HL-60 (cell line): ENCODE measurements at regions not wholly inside any gene's neighbourhood (a gene's known extent, or its start where the extent isn't known, plus 50 kb on each side); places are given as distances from the start of the nearest gene placed in this dataset.

Source experiments
- DNase-seq, 2 experiments: peaks; one replicate each; pipeline ENCODE4 v3.0.0-alpha.2; 2010 to 2020; ENCODE audit warnings: low read depth in 1 of 2, low spot score in 1 of 2
- H3K27ac ChIP-seq: fragments of 250-450 bp; sonication (Bioruptor Pico); replicated peaks from 2 replicates; pipeline ENCODE4 v1.5.1; 2020; ENCODE audit warnings: mild to moderate bottlenecking, moderate library complexity
- H3K27me3 ChIP-seq: fragments of 250-450 bp; sonication (Bioruptor Pico); 2 replicates; pipeline ENCODE4 v1.5.1; 2021; ENCODE audit warnings: mild to moderate bottlenecking, moderate library complexity; ENCODE audit not compliant: insufficient read depth, poor library complexity, severe bottlenecking
- H3K4me3 ChIP-seq: replicated peaks from 2 replicates; pipeline ENCODE4 v1.5.1; 2011; ENCODE audit warnings: mild to moderate bottlenecking, control low read depth, low read length; ENCODE audit not compliant: insufficient read depth
- GABPA ChIP-seq: IDR thresholded peaks from 2 replicates; pipeline ENCODE4 v1.6.1; 2012; ENCODE audit warnings: low read depth
- POLR2AphosphoS5 ChIP-seq: IDR thresholded peaks from 2 replicates; pipeline ENCODE4 v1.6.1; 2012; ENCODE audit warnings: low read depth
- SPI1 ChIP-seq: IDR thresholded peaks from 2 replicates; pipeline ENCODE4 v1.6.1; 2012; ENCODE audit warnings: low read depth, mild to moderate bottlenecking, borderline replicate concordance
- TF ChIP-seq, protein P1 (sequence below): IDR thresholded peaks from one replicate; pipeline ENCODE4 v1.5.1; 2011; ENCODE audit warnings: low read length, control low read depth, inconsistent platforms; ENCODE audit not compliant: insufficient read depth
- TF ChIP-seq, protein P2 (sequence below): IDR thresholded peaks from 2 replicates; pipeline ENCODE4 v1.6.1; 2012; ENCODE audit warnings: low read depth; ENCODE audit not compliant: insufficient replicate concordance

DNA sequence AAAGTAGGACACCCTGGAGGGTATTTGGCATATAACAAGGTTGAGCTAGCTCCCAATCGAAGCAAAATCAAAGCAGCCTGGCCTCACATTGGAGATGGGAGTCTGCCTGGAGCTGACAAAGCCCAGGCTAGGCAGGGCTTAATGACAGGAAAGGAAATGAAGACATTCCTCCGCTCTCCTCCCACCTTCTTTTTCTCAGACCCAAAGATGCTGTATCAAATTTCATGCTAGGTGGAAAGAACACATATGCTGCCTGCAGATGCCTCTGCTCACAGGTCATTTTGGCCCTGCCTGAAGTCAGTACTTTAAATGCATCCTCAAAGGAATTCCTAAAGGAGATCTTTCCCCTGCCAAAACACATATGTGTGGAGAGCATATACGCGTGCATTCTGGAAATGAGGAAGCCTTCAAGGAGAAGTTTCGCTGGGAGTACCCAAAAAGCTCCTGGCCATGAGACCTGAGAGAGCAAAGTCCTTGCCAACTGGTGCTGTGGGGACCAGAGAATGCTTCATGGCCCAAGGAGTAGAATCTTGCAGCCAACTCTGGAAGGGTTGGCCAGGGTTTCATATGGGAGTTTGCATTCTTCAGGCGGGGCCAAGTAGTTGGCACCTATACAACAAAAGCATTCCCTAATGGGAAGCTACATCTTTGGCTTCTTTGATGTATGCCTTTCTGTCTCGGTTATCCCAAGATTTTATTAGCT lies 88.0 kb downstream of the AQP4 start:
- Histone ChIP-seq H3K4me3 (no peak overlapping the region), H3K27ac (no peak overlapping the region), H3K27me3 (no peaks in the 10 kb centered on the region)
- no peak for DNase-seq
- TF ChIP-seq GABPA (no peak), SPI1 (peak; percentile 1; the same call in 1 of the 2 replicates)

DNA sequence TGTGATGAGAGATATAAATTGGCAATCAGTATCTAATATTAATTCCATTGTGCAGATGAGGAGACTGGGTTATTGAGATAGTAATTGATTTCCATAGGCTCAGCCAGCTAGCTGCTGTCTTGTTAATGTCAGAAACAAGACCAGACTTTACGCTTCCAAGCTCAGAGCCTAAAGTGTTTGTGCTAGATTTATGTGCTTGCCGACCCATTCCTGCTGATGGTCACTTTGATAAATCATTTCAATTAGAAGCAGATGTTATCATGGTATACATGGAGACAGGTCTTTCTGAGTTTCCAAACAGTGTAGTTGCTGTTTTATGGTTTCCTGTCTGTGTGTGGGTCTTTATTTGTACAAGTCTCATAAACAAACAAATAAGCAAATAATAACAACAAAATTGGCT lies 92.8 kb downstream of the AQP4 start:
- Histone ChIP-seq H3K4me3 (no peak overlapping the region), H3K27ac (no peak overlapping the region), H3K27me3 (no peaks in the 10 kb centered on the region)
- DNase-seq = no peak
- TF ChIP-seq, protein P1, sequence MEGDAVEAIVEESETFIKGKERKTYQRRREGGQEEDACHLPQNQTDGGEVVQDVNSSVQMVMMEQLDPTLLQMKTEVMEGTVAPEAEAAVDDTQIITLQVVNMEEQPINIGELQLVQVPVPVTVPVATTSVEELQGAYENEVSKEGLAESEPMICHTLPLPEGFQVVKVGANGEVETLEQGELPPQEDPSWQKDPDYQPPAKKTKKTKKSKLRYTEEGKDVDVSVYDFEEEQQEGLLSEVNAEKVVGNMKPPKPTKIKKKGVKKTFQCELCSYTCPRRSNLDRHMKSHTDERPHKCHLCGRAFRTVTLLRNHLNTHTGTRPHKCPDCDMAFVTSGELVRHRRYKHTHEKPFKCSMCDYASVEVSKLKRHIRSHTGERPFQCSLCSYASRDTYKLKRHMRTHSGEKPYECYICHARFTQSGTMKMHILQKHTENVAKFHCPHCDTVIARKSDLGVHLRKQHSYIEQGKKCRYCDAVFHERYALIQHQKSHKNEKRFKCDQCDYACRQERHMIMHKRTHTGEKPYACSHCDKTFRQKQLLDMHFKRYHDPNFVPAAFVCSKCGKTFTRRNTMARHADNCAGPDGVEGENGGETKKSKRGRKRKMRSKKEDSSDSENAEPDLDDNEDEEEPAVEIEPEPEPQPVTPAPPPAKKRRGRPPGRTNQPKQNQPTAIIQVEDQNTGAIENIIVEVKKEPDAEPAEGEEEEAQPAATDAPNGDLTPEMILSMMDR = no peak
- TF ChIP-seq, protein P2, sequence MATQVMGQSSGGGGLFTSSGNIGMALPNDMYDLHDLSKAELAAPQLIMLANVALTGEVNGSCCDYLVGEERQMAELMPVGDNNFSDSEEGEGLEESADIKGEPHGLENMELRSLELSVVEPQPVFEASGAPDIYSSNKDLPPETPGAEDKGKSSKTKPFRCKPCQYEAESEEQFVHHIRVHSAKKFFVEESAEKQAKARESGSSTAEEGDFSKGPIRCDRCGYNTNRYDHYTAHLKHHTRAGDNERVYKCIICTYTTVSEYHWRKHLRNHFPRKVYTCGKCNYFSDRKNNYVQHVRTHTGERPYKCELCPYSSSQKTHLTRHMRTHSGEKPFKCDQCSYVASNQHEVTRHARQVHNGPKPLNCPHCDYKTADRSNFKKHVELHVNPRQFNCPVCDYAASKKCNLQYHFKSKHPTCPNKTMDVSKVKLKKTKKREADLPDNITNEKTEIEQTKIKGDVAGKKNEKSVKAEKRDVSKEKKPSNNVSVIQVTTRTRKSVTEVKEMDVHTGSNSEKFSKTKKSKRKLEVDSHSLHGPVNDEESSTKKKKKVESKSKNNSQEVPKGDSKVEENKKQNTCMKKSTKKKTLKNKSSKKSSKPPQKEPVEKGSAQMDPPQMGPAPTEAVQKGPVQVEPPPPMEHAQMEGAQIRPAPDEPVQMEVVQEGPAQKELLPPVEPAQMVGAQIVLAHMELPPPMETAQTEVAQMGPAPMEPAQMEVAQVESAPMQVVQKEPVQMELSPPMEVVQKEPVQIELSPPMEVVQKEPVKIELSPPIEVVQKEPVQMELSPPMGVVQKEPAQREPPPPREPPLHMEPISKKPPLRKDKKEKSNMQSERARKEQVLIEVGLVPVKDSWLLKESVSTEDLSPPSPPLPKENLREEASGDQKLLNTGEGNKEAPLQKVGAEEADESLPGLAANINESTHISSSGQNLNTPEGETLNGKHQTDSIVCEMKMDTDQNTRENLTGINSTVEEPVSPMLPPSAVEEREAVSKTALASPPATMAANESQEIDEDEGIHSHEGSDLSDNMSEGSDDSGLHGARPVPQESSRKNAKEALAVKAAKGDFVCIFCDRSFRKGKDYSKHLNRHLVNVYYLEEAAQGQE = no peak
- TF ChIP-seq GABPA (no peak), POLR2AphosphoS5 (no peak), SPI1 (no peak)

DNA sequence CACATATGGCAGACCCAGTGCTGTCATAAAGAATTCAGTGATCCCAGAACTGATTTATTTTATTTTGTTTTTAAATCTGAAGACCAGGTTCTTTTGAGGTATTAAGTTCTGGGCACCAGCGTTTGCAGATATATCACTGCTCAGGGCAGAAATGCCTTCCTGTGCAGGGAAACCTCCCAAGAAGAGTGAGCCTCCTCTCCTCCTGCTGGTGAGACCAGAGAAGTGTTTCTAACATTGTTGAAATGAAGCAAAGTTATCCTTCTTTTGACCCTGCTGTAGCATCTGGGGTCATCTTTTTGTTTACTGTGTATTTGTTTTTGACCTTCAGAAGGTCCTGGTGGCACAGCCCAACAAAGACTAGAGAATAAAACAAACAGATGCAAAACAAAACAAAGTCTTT lies 94.0 kb downstream of the AQP4 start:
- Histone ChIP-seq H3K27me3 (no peaks in the 10 kb centered on the region), H3K27ac (no peak overlapping the region), H3K4me3 (no peak overlapping the region)
- DNase-seq = peak in 1 of 2 experiments; percentile 36
- TF ChIP-seq, protein P1 = peak; percentile 21
- no peak for TF ChIP-seq POLR2AphosphoS5

DNA sequence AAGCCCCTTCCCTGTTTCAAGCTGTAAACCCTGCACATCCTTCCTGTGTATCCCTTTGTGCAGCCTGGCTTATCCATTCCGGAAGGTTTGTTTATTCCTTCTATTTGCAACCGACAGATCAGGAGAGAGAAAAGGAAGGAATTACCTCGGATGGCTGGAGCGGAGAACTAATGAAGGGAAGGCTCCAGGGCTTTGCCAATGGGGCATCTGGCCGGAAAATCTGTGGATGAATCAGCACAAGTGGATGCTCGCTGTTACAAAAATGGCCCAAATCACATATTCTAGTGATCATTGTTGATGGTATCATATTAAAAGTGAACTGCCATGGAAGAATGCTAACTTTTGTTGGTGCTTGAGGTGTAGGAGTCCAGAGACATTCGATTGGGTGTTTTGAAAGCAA lies 97.1 kb downstream of the AQP4 start:
- Histone ChIP-seq H3K4me3 (no peak overlapping the region), H3K27ac (no peak overlapping the region), H3K27me3 (no peaks in the 10 kb centered on the region)
- TF ChIP-seq, protein P1 = no peak
- TF ChIP-seq POLR2AphosphoS5 (no peak), GABPA (no peak), SPI1 (no peak)
- TF ChIP-seq, protein P2 = no peak
- DNase-seq = no peak
